Endothelial cell (in vitro differentiated cells): ENCODE measurements at regions not wholly inside any gene's neighbourhood (a gene's known extent, or its start where the extent isn't known, plus 50 kb on each side); places are given as distances from the start of the nearest gene placed in this dataset.

Experiments used
- DNase-seq: peaks from one replicate; pipeline ENCODE4 v3.0.0; 2021; ENCODE audit warnings: low spot score
- H3K27ac Mint-ChIP-seq: one replicate; pipeline ENCODE4 v1.8.0; 2021; ENCODE audit warnings: mixed read lengths, inconsistent platforms; ENCODE audit not compliant: unreplicated experiment
- H3K27me3 Mint-ChIP-seq: one replicate; pipeline ENCODE4 v1.8.0; 2021; ENCODE audit warnings: mild to moderate bottlenecking, moderate library complexity, mixed read lengths, inconsistent platforms; ENCODE audit not compliant: unreplicated experiment
- H3K36me3 Mint-ChIP-seq: one replicate; pipeline ENCODE4 v1.8.0; 2021; ENCODE audit warnings: mild to moderate bottlenecking, low read depth, mixed read lengths, inconsistent platforms; ENCODE audit not compliant: unreplicated experiment
- H3K4me1 Mint-ChIP-seq: one replicate; pipeline ENCODE4 v1.8.0; 2021; ENCODE audit warnings: mild to moderate bottlenecking, mixed read lengths, inconsistent platforms; ENCODE audit not compliant: unreplicated experiment
- H3K4me3 Mint-ChIP-seq: one replicate; pipeline ENCODE4 v1.8.0; 2021; ENCODE audit warnings: mild to moderate bottlenecking, mixed read lengths, inconsistent platforms; ENCODE audit not compliant: unreplicated experiment
- H3K9me3 Mint-ChIP-seq: one replicate; pipeline ENCODE4 v1.8.0; 2021; ENCODE audit warnings: mixed read lengths, inconsistent platforms; ENCODE audit not compliant: unreplicated experiment
- CTCF ChIP-seq: fragments of 200-600 bp; sonication (generic); IDR thresholded peaks from one replicate; pipeline ENCODE4 v1.5.0; 2021; ENCODE audit warnings: antibody characterized with exemption; ENCODE audit not compliant: unreplicated experiment

GRCh38 chr18:38520786-38521185 is 955.2 kb upstream of the CELF4 start:
- H3K27me3 Mint-ChIP-seq = no peaks in the 10 kb centered on the region
- H3K4me3 Mint-ChIP-seq = no peak overlapping the region
- TF ChIP-seq CTCF = no peak
- H3K27ac Mint-ChIP-seq = no peak overlapping the region
- no peaks in the 10 kb centered on the region for H3K9me3 Mint-ChIP-seq
- H3K36me3 Mint-ChIP-seq = no peaks in the 10 kb centered on the region
- peaks cover 5% of the 10 kb centered on the region for H3K4me1 Mint-ChIP-seq
- DNase-seq = no peak

GRCh38 chr18:38502539-38502938 is 936.9 kb upstream of the CELF4 start:
- no peaks in the 10 kb centered on the region for H3K27me3 Mint-ChIP-seq
- H3K36me3 Mint-ChIP-seq = no peaks in the 10 kb centered on the region
- no peak overlapping the region for H3K27ac Mint-ChIP-seq
- H3K4me3 Mint-ChIP-seq = no peak overlapping the region
- H3K4me1 Mint-ChIP-seq = no peaks in the 10 kb centered on the region
- DNase-seq = no peak
- no peak for TF ChIP-seq CTCF
- no peaks in the 10 kb centered on the region for H3K9me3 Mint-ChIP-seq

GRCh38 chr18:38497266-38497665 is 931.7 kb upstream of the CELF4 start:
- Mint-ChIP-seq H3K4me1 (no peaks in the 10 kb centered on the region), H3K4me3 (no peak overlapping the region), H3K36me3 (no peaks in the 10 kb centered on the region)

GRCh38 chr18:38496222-38496793 is 930.7 kb upstream of the CELF4 start:
- DNase-seq = no peak
- Mint-ChIP-seq H3K27me3 (no peaks in the 10 kb centered on the region), H3K4me3 (no peak overlapping the region), H3K27ac (no peak overlapping the region), H3K4me1 (no peaks in the 10 kb centered on the region), H3K36me3 (no peaks in the 10 kb centered on the region), H3K9me3 (no peaks in the 10 kb centered on the region)
- TF ChIP-seq CTCF = no peak

More at GRCh38 chr18:38497266-38497665, 931.7 kb upstream of the CELF4 start:
- H3K27ac Mint-ChIP-seq = no peak overlapping the region
- H3K9me3 Mint-ChIP-seq = no peaks in the 10 kb centered on the region
- TF ChIP-seq CTCF = no peak
- no peak for DNase-seq
- no peaks in the 10 kb centered on the region for H3K27me3 Mint-ChIP-seq

- no peak overlapping the region for H3K27ac Mint-ChIP-seq
- no peak for TF ChIP-seq CTCF
- DNase-seq = no peak
- H3K36me3 Mint-ChIP-seq = no peaks in the 10 kb centered on the region
- peaks cover 3% of the 10 kb centered on the region for H3K9me3 Mint-ChIP-seq
- H3K27me3 Mint-ChIP-seq = no peaks in the 10 kb centered on the region
- H3K4me1 Mint-ChIP-seq = no peaks in the 10 kb centered on the region
- no peak overlapping the region for H3K4me3 Mint-ChIP-seq
These were observed 928.5 kb upstream of the CELF4 start for GRCh38 chr18:38494065-38494464.
